ENCODE measurements at regions not wholly inside any gene's neighbourhood (a gene's known extent, or its start where the extent isn't known, plus 50 kb on each side); places are given as distances from the start of the nearest gene placed in this dataset.

GRCh38 chr5:143713047-143714003 lies 98.6 kb upstream of the HMHB1 start:
- Histone ChIP-seq H3K36me3 (ENCODE audit: control insufficient read depth, insufficient read depth, low read length) (no peaks in the 10 kb centered on the region), H4K20me1 (replicated peaks; ENCODE audit: control insufficient read depth, insufficient read depth, low read length) (no peaks in the 10 kb centered on the region), H3K27me3 (ENCODE audit: control insufficient read depth in 2 of 2, insufficient read depth in 2 of 2, low read length in 2 of 2) (no peaks in the 10 kb centered on the region), H3K4me2 (ENCODE audit: insufficient read depth, low read length) (no peak overlapping the region), H3K9me3 (replicated peaks; ENCODE audit: control insufficient read depth, insufficient read depth, low read depth, low read length) (no peaks in the 10 kb centered on the region), H3K79me2 (ENCODE audit: control insufficient read depth, insufficient read depth, low read length) (no peaks in the 10 kb centered on the region), H3K4me1 (replicated peaks in 1 of 2; ENCODE audit: control insufficient read depth in 2 of 2, insufficient read depth in 2 of 2, low read length in 2 of 2) (no peaks in the 10 kb centered on the region), H3K9ac (ENCODE audit: insufficient read depth in 1 of 2, low read depth in 2 of 2, low read length in 2 of 2) (no peak overlapping the region), H3K9me1 (ENCODE audit: control insufficient read depth, insufficient read depth, low read length) (no peaks in the 10 kb centered on the region), H3K27ac (ENCODE audit: extremely low read depth, low read depth, low read length) (no peak overlapping the region), H3K4me3 (no peak overlapping the region), H2AFZ (ENCODE audit: low read depth, low read length) (no peak overlapping the region)
- intact Hi-C loops (cut with micrococcal nuclease) (no loop called here), in situ Hi-C loops (cut with MboI) (no loop called here)
- WGBS (ENCODE audit: insufficient coverage, low coverage, missing lambda C conversion rate) = 0% methylated on average over 8 of the region's 8 CpGs
- ChIA-PET CTCF (ENCODE audit: low intra/inter-chr PET ratio) (no interaction called here), POLR2A (interaction anchor here (0.6 kb wide), 1 partner anchor 534 kb away, joined by 3 read pairs; no protein-coding TSS in a partner anchor)
- BruUV-seq (replicated peaks) = no TSS peak
- ATAC-seq = no peak
- FAIRE-seq = no peak
- DNase-seq (ENCODE audit: extremely low read depth in 1 of 4, low spot score in 3 of 4) = no peak
- no peak for TF ChIP-seq FOXP1 (CRISPR knock-in tag; IDR thresholded peaks at IDR 0.05)
- no peak for TF ChIP-seq SMAD4 (CRISPR knock-in tag; conservative IDR thresholded peaks at IDR 0.05)
- TF ChIP-seq GTF2F1 (IDR thresholded peaks at IDR 0.05; ENCODE audit: low read depth, low read length) = no peak
- TF ChIP-seq E2F5 (CRISPR knock-in tag; IDR thresholded peaks at IDR 0.05) = no peak
- TF ChIP-seq TSHZ1 (CRISPR knock-in tag; IDR thresholded peaks at IDR 0.05) = no peak
- no peak for TF ChIP-seq ZNF644 (tag; IDR thresholded peaks at IDR 0.05; ENCODE audit: low read depth)
- no peak for TF ChIP-seq UBTF (IDR thresholded peaks at IDR 0.05; ENCODE audit: borderline replicate concordance in 1 of 2, low read depth in 2 of 2, low read length in 2 of 2)
- TF ChIP-seq ETV6 (IDR thresholded peaks at IDR 0.05; ENCODE audit: borderline replicate concordance in 1 of 2, low read depth in 2 of 2, low read length in 1 of 2) = no peak
- no peak for TF ChIP-seq ETV6 (CRISPR knock-in tag; IDR thresholded peaks at IDR 0.05; ENCODE audit: borderline replicate concordance)
- TF ChIP-seq THRA (IDR thresholded peaks at IDR 0.05) = no peak
- TF ChIP-seq SRSF9 (IDR thresholded peaks at IDR 0.05; ENCODE audit: borderline replicate concordance, low read depth, low read length) = no peak
- TF ChIP-seq CGGBP1 (CRISPR knock-in tag; IDR thresholded peaks at IDR 0.05) = no peak

All from K562 (cell line).